ENCODE measurements at regions not wholly inside any gene's neighbourhood (a gene's known extent, or its start where the extent isn't known, plus 50 kb on each side); places are given as distances from the start of the nearest gene placed in this dataset.

- Histone ChIP-seq H3K4me3 (ENCODE audit: low read depth in 2 of 2, low read length in 2 of 2) (no peak overlapping the region), H3K4me1 (ENCODE audit: control insufficient read depth, insufficient read depth, low read length) (no peaks in the 10 kb centered on the region), H3K27me3 (ENCODE audit: control insufficient read depth, insufficient read depth, low read length) (no peaks in the 10 kb centered on the region), H3K36me3 (ENCODE audit: control insufficient read depth, insufficient read depth, low read length) (no peaks in the 10 kb centered on the region), H3K27ac (ENCODE audit: low read length) (no peak overlapping the region), H3K9me3 (ENCODE audit: control insufficient read depth, insufficient read depth, low read depth, low read length) (no peaks in the 10 kb centered on the region)
- in situ Hi-C loops (cut with HindIII; ENCODE audit: low pct_unique_long_range_greater_than_20kb, low sequenced_read_pairs) (no loop called here), intact Hi-C loops (cut with micrococcal nuclease; ENCODE audit: unreplicated experiment) (no loop called here)
- BruUV-seq (replicated peaks) = no TSS peak
- TF ChIP-seq SIN3A (IDR thresholded peaks at IDR 0.05; ENCODE audit: borderline replicate concordance, insufficient read depth, low read depth, low read length) = no peak
- TF ChIP-seq TCF7L2 (IDR thresholded peaks at IDR 0.05; ENCODE audit: low read depth, low read length) = no peak
- no peak for TF ChIP-seq POLR2AphosphoS5 (IDR thresholded peaks at IDR 0.05; ENCODE audit: low read depth, low read length)
- TF ChIP-seq REST (IDR thresholded peaks at IDR 0.05; ENCODE audit: insufficient read depth in 1 of 2, low read depth in 2 of 2, low read length in 1 of 2) = no peak
- TF ChIP-seq CTCF (IDR thresholded peaks at IDR 0.05) = no peak
- DNase-seq (ENCODE audit: low read depth, low spot score) = no peak
- POLR2A ChIA-PET = no interaction called here
- ATAC-seq = no peak
- CTCF ChIA-PET = no interaction called here
These were observed 80.1 kb upstream of the POMGNT2 start for GRCh38 chr3:43185983-43186314.

- no peak for ATAC-seq
- CTCF ChIA-PET = no interaction called here
- in situ Hi-C loops (cut with HindIII; ENCODE audit: low pct_unique_long_range_greater_than_20kb, low sequenced_read_pairs) = no loop called here
- Histone ChIP-seq H3K4me1 (ENCODE audit: control insufficient read depth, insufficient read depth, low read length) (no peaks in the 10 kb centered on the region), H3K9me3 (ENCODE audit: control insufficient read depth, insufficient read depth, low read depth, low read length) (no peaks in the 10 kb centered on the region), H3K36me3 (ENCODE audit: control insufficient read depth, insufficient read depth, low read length) (no peaks in the 10 kb centered on the region), H3K27ac (ENCODE audit: low read length) (no peak overlapping the region), H3K4me3 (ENCODE audit: low read depth in 2 of 2, low read length in 2 of 2) (no peak overlapping the region), H3K27me3 (ENCODE audit: control insufficient read depth, insufficient read depth, low read length) (no peaks in the 10 kb centered on the region)
- POLR2A ChIA-PET = no interaction called here
- no peak for TF ChIP-seq CTCF (IDR thresholded peaks at IDR 0.05)
- BruUV-seq (replicated peaks) = no TSS peak
- intact Hi-C loops (cut with micrococcal nuclease; ENCODE audit: unreplicated experiment) = no loop called here
- no peak for DNase-seq (ENCODE audit: low read depth, low spot score)
These were observed 79.5 kb upstream of the POMGNT2 start for GRCh38 chr3:43185274-43185982.
